ENCODE measurements at regions not wholly inside any gene's neighbourhood (a gene's known extent, or its start where the extent isn't known, plus 50 kb on each side); places are given as distances from the start of the nearest gene placed in this dataset.

DNA sequence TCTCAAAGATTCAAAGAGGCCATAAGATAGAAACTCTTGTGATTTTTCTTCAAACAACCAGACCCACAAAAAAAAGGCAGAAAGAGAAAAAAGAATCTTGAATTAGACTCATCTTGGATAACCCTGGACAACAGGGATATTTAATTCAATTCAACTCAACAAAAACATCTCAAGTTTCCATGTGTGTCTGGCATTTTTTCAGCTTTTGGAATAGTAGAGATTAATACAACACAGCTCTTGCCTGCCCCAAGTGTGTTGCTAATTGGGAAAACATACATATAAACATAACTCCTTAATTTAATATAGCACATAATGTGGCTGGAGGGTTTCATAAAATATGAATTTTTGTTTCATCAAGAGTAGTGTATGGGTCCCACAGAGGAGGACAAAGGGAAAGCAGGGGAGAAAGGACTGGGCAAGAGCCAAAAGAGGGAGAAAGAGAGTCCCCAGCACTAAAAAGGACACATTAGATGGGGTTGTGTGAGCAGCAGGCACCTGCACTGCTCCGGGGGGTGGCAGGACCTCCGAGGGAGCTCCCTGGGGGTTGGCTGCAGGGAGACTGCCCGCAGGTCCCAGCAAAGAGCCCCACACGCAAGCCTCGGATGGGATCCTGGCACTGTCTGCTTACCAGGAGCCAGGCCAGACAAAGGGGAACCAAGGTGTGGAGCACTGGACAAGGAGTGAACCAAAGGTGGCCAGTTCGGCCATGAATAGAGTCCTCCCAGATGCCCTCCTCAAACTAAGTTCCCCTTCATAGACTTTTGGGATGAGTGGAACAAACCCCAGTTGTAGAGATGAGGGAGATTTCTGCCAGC is 65.6 kb upstream of the TMEM72 start:
- CTCF ChIA-PET: interaction anchor here (1.2 to 1.3 kb wide), 2 partner anchors 10 to 140 kb away, joined by 3 read pairs; no protein-coding TSS in a partner anchor
- Mint-ChIP-seq H3K27ac (no peak overlapping the region), H3K4me1 (no peaks in the 10 kb centered on the region), H3K4me3 (no peak overlapping the region), H3K36me3 (ENCODE audit: low read depth) (no peaks in the 10 kb centered on the region), H3K27me3 (peaks cover 4% of the 10 kb centered on the region), H3K9me3 (ENCODE audit: low read depth) (no peaks in the 10 kb centered on the region)
- intact Hi-C loops (cut with DNase I, micrococcal nuclease): no loop called here
- POLR2A ChIA-PET: no interaction called here
- no peak for DNase-seq
- no peak for ATAC-seq

DNA sequence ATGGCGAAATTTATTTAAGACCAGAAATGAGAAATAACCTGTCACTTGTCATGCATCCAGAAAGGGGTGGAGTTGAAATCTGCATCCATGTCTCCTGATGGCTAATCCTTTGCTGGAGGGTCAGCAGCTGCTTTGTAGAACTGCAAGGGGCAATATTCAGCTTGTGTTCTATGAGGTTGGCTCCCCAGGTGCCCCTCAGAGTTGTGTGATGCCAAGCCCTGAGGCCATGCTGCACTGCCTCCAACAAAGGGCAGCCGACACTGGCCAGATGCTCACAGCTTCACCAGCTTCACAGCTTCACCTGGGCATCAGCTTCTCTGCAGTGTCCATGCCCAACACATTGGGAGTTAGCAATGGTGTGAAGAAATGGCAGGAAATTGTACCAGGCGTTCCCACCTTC is 64.0 kb upstream of the TMEM72 start:
- no peak overlapping the region for H3K4me3 Mint-ChIP-seq
- H3K9me3 Mint-ChIP-seq (ENCODE audit: low read depth): no peaks in the 10 kb centered on the region
- no peaks in the 10 kb centered on the region for H3K27me3 Mint-ChIP-seq
- no peak overlapping the region for H3K27ac Mint-ChIP-seq
- ChIA-PET POLR2A (interaction anchor here (0.6 kb wide), 1 partner anchor 9 kb away, joined by 3 read pairs; no protein-coding TSS in a partner anchor), CTCF (interaction anchor here (0.6 kb wide), 1 partner anchor 264 kb away, joined by 4 read pairs; no protein-coding TSS in a partner anchor)
- intact Hi-C loops (cut with DNase I, micrococcal nuclease): no loop called here
- ATAC-seq (no peak), DNase-seq (no peak)
- no peaks in the 10 kb centered on the region for H3K4me1 Mint-ChIP-seq
- H3K36me3 Mint-ChIP-seq (ENCODE audit: low read depth): no peaks in the 10 kb centered on the region

DNA sequence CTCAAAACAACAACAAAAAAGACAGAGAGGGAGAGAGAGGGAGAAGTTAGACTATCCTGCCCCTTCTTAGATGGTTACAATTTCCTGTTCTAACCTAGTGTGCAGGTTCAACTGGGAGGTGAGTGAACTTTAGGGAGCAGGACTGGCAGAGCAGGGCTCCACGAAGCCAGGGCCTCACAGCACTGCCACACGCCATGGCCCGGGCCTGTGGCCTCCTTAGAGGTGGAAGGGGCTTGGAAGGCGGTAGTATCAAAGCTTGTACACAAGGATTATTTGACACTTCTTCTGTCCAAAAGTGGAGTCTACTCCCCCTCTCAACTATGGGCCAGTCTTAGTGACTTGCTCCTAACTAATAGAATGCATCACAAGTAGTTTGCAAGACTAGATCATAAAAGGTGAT is 62.9 kb upstream of the TMEM72 start:
- DNase-seq: no peak
- POLR2A ChIA-PET: no interaction called here
- Mint-ChIP-seq H3K36me3 (ENCODE audit: low read depth) (no peaks in the 10 kb centered on the region), H3K27ac (no peak overlapping the region), H3K4me1 (no peaks in the 10 kb centered on the region), H3K27me3 (no peaks in the 10 kb centered on the region), H3K4me3 (no peak overlapping the region), H3K9me3 (ENCODE audit: low read depth) (no peaks in the 10 kb centered on the region)
- CTCF ChIA-PET: interaction anchor here (1.4 kb wide), 1 partner anchor 1158 kb away, joined by 3 read pairs; no protein-coding TSS in a partner anchor
- ATAC-seq: no peak
- intact Hi-C loops (cut with DNase I, micrococcal nuclease): no loop called here

- Mint-ChIP-seq H3K9me3 (ENCODE audit: low read depth) (no peaks in the 10 kb centered on the region), H3K27ac (no peak overlapping the region), H3K27me3 (no peaks in the 10 kb centered on the region), H3K4me3 (no peak overlapping the region), H3K4me1 (no peaks in the 10 kb centered on the region), H3K36me3 (ENCODE audit: low read depth) (no peaks in the 10 kb centered on the region)
- intact Hi-C loops (cut with DNase I, micrococcal nuclease): no loop called here
- DNase-seq (no peak), ATAC-seq (no peak)
- ChIA-PET POLR2A (no interaction called here), CTCF (interaction anchor here (0.6 kb wide), 1 partner anchor 558 kb away, joined by 3 read pairs; no protein-coding TSS in a partner anchor)
Measured at GRCh38 chr10:44849936-44850335, 61.2 kb upstream of the TMEM72 start.

DNA sequence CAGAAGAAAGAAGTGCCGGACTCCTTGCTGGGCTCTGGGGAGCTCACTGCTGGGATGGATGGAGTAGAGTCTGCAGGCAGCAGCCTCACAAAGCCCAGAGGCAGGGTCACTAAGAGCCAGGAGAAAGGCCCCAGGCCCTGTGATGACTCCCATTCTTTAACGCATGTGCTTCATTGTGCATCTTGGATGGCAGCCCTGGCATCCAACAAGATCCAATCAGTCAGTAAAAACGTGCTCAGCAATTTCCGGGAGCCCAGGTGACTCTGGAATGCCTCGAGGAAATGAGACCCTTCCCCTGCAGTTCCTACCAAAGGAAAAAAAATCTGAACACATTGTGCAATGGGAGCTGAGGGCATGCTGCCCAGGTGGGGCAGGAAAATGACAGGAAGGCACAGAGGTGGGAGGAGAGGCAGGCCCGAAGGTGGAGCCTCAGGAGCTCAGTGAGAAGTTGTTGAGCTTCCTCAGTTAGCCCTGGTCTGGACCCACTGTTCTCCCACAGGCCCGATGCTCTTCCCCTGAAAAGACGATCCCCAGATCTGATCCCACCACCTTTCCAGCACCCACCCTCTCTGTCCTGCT is 60.7 kb upstream of the TMEM72 start:
- H3K4me1 Mint-ChIP-seq: no peaks in the 10 kb centered on the region
- no peak for DNase-seq
- no peaks in the 10 kb centered on the region for H3K27me3 Mint-ChIP-seq
- CTCF ChIA-PET: interaction anchor here (0.6 kb wide), 1 partner anchor 557 kb away, joined by 3 read pairs; no protein-coding TSS in a partner anchor
- no peak overlapping the region for H3K4me3 Mint-ChIP-seq
- no peaks in the 10 kb centered on the region for H3K9me3 Mint-ChIP-seq (ENCODE audit: low read depth)
- intact Hi-C loops (cut with DNase I, micrococcal nuclease): no loop called here
- ATAC-seq: no peak
- POLR2A ChIA-PET: no interaction called here
- H3K36me3 Mint-ChIP-seq (ENCODE audit: low read depth): no peaks in the 10 kb centered on the region
- H3K27ac Mint-ChIP-seq: no peak overlapping the region

DNA sequence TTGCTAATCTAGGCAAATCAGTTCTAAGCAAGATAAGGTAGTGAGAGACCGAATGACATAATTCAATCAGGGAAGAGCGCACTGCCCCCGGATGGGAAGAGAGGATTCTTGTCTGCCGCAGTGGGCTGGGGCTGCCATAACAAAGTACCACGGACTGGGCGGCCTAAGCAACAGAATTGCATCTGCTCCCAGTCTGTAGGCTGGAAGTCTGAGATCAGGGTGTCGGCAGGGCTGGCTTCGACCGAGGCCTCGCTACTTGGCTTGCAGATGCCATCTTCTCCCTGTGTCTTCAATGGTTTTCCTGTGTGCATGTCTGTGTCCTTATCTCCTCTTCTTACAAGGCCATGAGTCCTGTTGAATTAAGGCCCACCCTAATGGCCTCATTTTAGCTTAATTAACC is 59.7 kb upstream of the TMEM72 start:
- CTCF ChIA-PET: no interaction called here
- Mint-ChIP-seq H3K4me1 (no peaks in the 10 kb centered on the region), H3K36me3 (ENCODE audit: low read depth) (no peaks in the 10 kb centered on the region), H3K4me3 (no peak overlapping the region), H3K27ac (no peak overlapping the region), H3K9me3 (ENCODE audit: low read depth) (no peaks in the 10 kb centered on the region), H3K27me3 (no peaks in the 10 kb centered on the region)
- ATAC-seq (no peak), DNase-seq (no peak)
- POLR2A ChIA-PET: no interaction called here
- intact Hi-C loops (cut with DNase I, micrococcal nuclease): no loop called here

- Mint-ChIP-seq H3K4me1 (no peaks in the 10 kb centered on the region), H3K27me3 (no peaks in the 10 kb centered on the region), H3K4me3 (no peak overlapping the region), H3K27ac (no peak overlapping the region), H3K9me3 (ENCODE audit: low read depth) (no peaks in the 10 kb centered on the region), H3K36me3 (ENCODE audit: low read depth) (no peaks in the 10 kb centered on the region)
- intact Hi-C loops (cut with DNase I, micrococcal nuclease): no loop called here
- DNase-seq: no peak
- POLR2A ChIA-PET: no interaction called here
- CTCF ChIA-PET: interaction anchor here (0.7 kb wide), 1 partner anchor 418 kb away, joined by 3 read pairs; no protein-coding TSS in a partner anchor
- ATAC-seq: no peak
Measured at GRCh38 chr10:44851881-44852280, 59.3 kb upstream of the TMEM72 start.

- intact Hi-C loops (cut with DNase I, micrococcal nuclease): no loop called here
- Mint-ChIP-seq H3K4me3 (no peak overlapping the region), H3K4me1 (no peaks in the 10 kb centered on the region), H3K27me3 (no peaks in the 10 kb centered on the region), H3K36me3 (ENCODE audit: low read depth) (no peaks in the 10 kb centered on the region), H3K27ac (no peak overlapping the region), H3K9me3 (ENCODE audit: low read depth) (no peaks in the 10 kb centered on the region)
- ChIA-PET CTCF (interaction anchor here (0.7 to 1.6 kb wide), 2 partner anchors 9 to 1202 kb away, joined by 4 to 7 read pairs; no protein-coding TSS in a partner anchor), POLR2A (no interaction called here)
- no peak for DNase-seq
- no peak for ATAC-seq
Measured at GRCh38 chr10:44853148-44853734, 57.9 kb upstream of the TMEM72 start.

GRCh38 chr10:44853796-44854195 is 57.3 kb upstream of the TMEM72 start:
- intact Hi-C loops (cut with DNase I, micrococcal nuclease): no loop called here
- no peak overlapping the region for H3K4me3 Mint-ChIP-seq
- H3K9me3 Mint-ChIP-seq (ENCODE audit: low read depth): no peaks in the 10 kb centered on the region
- ChIA-PET CTCF (interaction anchor here (0.7 to 1.6 kb wide), 2 partner anchors 9 to 1203 kb away, joined by 4 to 7 read pairs; no protein-coding TSS in a partner anchor), POLR2A (no interaction called here)
- H3K27me3 Mint-ChIP-seq: no peaks in the 10 kb centered on the region
- no peak overlapping the region for H3K27ac Mint-ChIP-seq
- H3K4me1 Mint-ChIP-seq: no peaks in the 10 kb centered on the region
- H3K36me3 Mint-ChIP-seq (ENCODE audit: low read depth): no peaks in the 10 kb centered on the region
- DNase-seq (no peak), ATAC-seq (no peak)

DNA sequence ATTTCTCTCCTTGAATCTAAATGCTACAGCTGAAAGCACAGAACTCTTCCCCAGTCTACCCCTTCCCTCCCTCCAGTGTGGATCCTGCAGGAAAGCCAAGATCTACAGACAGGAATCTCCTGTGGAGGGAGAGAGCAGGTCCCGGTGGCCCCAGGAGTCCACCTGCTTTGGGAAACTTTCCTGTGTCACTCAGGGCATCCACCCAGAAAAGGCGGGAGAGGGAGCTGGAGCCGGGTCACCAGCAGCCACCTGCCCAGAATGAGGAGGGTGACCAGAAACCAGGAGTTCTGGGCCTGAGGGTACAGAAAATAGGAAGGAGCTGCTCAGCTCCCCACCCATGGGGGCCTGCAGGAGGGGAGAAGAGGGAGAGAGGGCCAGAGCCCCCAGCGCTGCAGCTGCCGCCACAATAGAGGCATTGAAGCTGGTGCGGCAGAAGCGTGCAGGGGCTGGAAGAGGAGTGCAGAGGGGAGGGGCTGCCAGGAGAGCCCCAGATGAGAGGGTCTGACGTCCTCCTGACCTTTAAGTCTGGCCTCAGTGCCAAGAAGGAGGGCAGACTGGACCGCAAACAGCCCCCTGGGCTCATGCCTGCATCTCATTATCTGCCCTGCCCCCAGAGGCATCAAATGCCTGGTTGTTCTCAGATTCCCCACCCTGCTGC is 56.3 kb upstream of the TMEM72 start:
- no peaks in the 10 kb centered on the region for H3K9me3 Mint-ChIP-seq (ENCODE audit: low read depth)
- no peak for ATAC-seq
- no peak overlapping the region for H3K4me3 Mint-ChIP-seq
- CTCF ChIA-PET: interaction anchor here (0.6 to 1.6 kb wide), 3 partner anchors 8 to 1281 kb away, joined by 3 to 7 read pairs (median 3); no protein-coding TSS in a partner anchor
- no peak overlapping the region for H3K27ac Mint-ChIP-seq
- DNase-seq: no peak
- no peaks in the 10 kb centered on the region for H3K4me1 Mint-ChIP-seq
- no peaks in the 10 kb centered on the region for H3K27me3 Mint-ChIP-seq
- POLR2A ChIA-PET: no interaction called here
- intact Hi-C loops (cut with DNase I, micrococcal nuclease): no loop called here
- no peaks in the 10 kb centered on the region for H3K36me3 Mint-ChIP-seq (ENCODE audit: low read depth)

- peaks cover 2% of the 10 kb centered on the region for H3K27me3 Mint-ChIP-seq
- no peak overlapping the region for H3K4me3 Mint-ChIP-seq
- DNase-seq (no peak), ATAC-seq (no peak)
- no peaks in the 10 kb centered on the region for H3K36me3 Mint-ChIP-seq (ENCODE audit: low read depth)
- ChIA-PET CTCF (interaction anchor here (0.6 to 3.7 kb wide), 6 partner anchors 12 to 990 kb away, joined by 3 to 13 read pairs (median 4); no protein-coding TSS in a partner anchor), POLR2A (no interaction called here)
- no peak overlapping the region for H3K27ac Mint-ChIP-seq
- no peaks in the 10 kb centered on the region for H3K9me3 Mint-ChIP-seq (ENCODE audit: low read depth)
- intact Hi-C loops (cut with DNase I, micrococcal nuclease): loop anchor here in 1 of 2 experiments (2.0 kb wide), 1 partner anchor 1184 kb away; no protein-coding TSS in a partner anchor
- no peaks in the 10 kb centered on the region for H3K4me1 Mint-ChIP-seq
Measured at GRCh38 chr10:44856696-44857095, 54.4 kb upstream of the TMEM72 start.
